HG03045 (cell line): ENCODE measurements at regions not wholly inside any gene's neighbourhood (a gene's known extent, or its start where the extent isn't known, plus 50 kb on each side); places are given as distances from the start of the nearest gene placed in this dataset.

Source experiments
- ATAC-seq: cut with Tn5 transposase; IDR thresholded peaks from one replicate; pipeline ENCODE4 v1.9.1; 2021; ENCODE audit warnings: mild to moderate bottlenecking, moderate library complexity; ENCODE audit not compliant: unreplicated experiment

GRCh38 chr5:109533751-109534272 lies 124.0 kb upstream of the PJA2 start:
- no peak for ATAC-seq

DNA sequence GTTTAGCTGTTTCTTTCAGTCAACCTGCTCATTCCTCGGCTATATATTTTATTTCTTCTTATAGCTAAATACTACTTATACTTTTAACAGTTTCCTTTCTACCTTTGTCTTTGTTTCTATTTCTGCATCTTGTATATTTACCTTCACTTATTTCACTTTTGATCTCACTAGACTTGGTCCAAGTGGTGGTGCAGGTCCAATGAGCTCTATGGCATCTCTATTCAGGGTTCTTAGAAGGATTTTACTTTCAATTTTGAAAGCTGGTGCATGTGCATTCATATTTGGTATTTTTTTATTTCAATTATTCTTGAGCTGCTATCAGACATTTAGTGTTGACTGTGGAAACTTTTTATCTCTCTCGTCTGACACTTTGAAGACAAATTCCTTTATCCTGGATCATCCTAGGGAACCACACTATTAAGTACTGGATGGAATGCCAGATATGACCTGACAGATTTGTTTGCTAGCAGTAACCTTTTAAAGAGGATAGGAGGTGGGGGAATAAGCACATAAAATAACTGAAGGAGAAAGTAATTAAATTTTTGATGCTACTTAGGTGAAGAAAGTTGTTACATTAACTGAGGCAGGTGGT lies 123.1 kb upstream of the PJA2 start:
- ATAC-seq, result no peak

GRCh38 chr5:109531262-109531661 lies 121.5 kb upstream of the PJA2 start:
- ATAC-seq, result no peak

GRCh38 chr5:109529987-109530386 lies 120.2 kb upstream of the PJA2 start:
- no peak for ATAC-seq

DNA sequence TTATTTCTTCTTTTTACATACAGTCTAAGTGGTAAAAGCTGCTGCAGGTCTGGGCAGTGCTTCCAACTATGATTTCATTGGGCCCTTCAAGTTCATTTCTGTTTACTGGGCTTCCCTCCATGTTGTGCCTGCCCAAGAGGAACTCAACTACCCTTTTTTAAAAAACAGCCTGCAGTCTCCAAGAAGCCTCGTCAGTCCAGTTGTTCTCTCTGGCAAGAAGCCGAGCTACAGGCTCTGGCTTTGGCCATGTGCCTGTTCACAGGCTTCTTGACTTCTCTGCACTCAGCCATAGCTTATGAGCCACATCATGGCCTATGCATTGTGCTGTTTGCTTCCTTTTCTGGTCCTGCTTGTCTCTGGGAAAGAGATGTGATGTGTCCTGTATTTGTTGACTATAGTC lies 119.7 kb upstream of the PJA2 start:
- ATAC-seq, result no peak

DNA sequence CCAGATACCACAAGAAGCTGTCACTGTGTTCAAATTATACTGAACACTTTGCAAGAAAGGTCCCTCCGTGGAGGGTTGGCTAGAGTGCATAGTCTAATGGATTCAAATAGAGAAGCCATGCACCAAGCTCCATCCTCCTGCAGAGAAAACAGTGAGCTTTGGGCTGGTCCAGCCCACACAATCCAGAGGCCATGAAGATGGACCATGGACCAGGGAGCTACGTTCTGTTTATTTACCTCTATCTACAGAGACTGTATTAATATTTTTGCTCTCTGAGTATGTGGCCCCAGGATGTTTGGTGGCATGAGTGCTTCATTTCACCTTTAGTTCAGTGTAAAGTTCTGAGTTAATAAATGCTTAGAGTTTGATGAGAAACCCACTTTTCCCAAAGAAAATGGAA lies 114.8 kb upstream of the PJA2 start:
- no peak for ATAC-seq

DNA sequence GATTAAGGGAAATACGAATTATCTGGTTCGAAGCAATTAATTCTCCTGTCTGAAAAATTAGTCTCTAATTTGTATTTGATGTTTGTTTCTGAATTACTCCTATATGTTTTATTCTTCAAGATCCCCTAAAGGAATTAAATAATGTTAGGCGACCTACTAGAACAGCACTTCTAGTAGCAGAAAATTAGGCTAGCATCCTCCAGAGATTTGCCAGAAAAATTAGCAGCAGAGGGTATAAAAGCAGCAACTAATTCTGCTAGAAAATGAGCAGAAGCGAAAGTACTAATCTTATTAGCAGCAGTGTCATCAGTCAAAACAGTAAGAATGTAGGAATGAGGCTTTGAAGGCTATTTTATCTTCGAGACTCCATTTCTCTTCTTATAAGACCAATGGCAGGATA lies 114.3 kb upstream of the PJA2 start:
- no peak for ATAC-seq

DNA sequence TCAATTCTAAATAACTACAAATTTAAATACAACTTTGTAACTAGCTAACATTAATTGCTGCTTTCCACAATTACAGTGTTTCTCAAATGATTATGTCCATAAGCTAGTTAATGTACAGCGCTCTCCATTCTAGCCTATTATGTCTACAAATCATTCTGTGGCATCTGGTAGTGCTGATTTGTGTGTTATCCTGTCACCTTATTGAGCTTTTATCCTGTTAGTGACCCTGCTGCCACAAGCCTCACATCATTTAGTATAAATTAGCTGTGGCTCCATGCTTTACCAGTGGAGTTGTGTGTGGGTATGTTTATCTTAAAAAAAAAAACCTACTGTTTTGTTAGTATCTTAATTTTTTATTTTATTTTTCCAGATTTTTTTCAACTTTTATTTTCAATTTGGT lies 112.6 kb upstream of the PJA2 start:
- ATAC-seq, result no peak

DNA sequence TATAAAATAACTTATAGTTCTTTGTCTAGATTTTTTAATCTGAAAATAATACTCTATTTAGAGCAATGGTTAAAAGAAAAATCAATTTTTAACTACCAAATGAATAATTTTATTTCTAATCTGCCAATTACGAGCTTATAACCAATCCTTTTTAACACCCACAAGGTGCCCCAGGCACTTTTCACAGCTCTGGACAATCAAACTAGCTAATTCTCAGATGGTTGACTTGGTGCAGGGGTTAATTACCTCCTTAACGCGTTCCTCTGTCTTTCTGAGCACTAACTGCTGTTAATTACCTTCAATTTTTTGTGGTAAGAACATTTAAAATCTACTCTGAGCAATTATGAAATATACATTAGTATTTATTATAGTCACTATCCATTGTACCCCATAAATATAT lies 109.6 kb upstream of the PJA2 start:
- no peak for ATAC-seq

- ATAC-seq, result no peak
Measured at GRCh38 chr5:109516390-109516789, 106.6 kb upstream of the PJA2 start.

DNA sequence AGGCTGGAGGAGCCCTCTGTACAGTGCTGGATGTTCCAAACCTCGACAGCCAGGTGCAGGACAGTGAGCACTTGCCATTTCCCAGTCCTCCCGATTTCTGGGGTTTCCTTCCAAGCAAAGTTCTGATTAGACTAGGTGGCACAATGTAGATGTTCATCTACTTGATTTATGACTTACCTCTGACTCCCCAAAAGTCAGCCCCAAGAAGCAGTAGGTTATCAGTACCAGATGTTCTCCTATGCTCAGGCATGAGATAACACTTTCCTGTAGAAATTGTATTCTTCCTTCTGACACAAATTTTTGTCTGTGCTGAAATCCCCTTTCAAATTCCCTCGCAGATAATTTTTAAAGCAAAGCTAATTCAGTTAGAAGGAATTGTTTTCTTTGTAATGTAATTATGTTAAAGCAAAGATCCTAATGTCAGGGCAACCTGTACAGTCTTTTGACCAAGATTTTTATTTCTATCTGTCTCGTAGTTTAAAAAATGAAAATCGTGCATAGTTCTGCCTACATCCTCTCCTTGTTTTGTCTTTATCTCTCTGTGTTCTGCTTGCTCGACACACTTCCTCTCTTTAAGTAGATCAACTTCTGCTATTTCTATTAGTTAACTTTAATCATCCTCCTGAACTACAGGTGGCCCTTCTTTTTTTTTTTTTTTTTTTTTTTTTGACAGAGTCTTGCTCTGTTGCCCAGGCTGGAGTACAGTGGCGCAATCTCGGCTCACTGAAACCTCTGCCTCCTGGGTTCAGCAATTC lies 102.4 kb upstream of the PJA2 start:
- no peak for ATAC-seq

- no peak for ATAC-seq
Measured at GRCh38 chr5:109506556-109506955, 96.8 kb upstream of the PJA2 start.

DNA sequence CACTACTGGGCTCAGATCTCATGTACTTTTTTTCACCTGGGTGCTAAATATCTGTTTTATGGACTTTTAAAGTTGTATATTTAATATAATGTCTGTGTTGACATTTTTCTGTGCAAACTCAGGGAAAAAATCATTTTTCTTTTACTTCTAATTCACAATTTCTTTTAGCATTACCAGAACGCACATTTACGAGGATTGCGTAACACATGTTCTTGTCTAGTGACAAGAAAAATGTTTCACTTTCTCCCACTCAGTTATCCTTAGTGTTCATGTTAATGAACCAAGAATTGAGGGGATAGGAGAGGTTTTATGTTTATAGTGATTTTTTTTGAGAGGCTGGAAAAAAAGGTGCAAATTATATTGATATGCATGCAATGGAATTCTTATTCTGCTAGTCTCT lies 86.3 kb upstream of the PJA2 start:
- ATAC-seq, result no peak

GRCh38 chr5:109487753-109488420 lies 78.1 kb upstream of the PJA2 start:
- no peak for ATAC-seq

GRCh38 chr5:109486200-109486804 lies 76.5 kb upstream of the PJA2 start:
- no peak for ATAC-seq

- no peak for ATAC-seq
Measured at GRCh38 chr5:109485030-109485429, 75.3 kb upstream of the PJA2 start.

DNA sequence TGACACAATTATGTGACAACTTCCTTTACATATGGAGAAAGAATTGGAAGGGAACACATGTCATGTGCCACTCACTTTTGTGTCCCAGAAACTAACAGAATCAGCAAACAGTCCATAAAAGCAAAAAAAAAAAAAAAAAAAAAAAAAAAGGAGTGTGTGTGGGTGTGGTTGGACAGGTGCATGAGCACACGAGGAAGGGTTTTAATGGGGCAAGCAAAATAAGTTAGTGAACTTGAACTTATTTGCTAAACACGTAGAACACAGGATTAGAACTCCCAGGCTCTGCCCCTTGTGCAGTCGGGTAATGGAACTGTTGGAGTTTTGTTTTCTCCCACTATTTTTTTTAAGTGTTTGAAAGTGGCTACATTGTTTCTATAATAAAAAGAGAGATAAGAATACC lies 74.8 kb upstream of the PJA2 start:
- no peak for ATAC-seq

- ATAC-seq, result no peak
Measured at GRCh38 chr5:109483395-109483971, 73.7 kb upstream of the PJA2 start.

DNA sequence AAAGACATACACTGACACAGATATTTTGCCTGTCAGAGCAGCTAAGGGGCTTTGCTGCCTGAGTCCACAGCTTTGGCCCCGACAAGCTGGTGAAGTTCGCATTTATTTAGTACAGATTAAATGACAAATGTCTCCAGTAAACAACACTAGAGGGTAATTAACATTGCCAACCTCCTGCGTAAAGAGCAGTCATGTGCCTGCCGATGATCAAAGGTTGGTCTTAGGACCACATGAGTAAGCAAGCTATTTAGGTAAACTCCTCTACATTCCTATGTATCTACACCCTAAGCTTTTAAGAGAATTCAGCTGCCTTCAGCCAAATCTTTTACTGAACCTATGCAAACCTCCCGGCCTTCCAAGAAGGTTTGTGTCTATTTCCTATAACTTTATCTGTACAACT lies 73.0 kb upstream of the PJA2 start:
- ATAC-seq, result no peak

DNA sequence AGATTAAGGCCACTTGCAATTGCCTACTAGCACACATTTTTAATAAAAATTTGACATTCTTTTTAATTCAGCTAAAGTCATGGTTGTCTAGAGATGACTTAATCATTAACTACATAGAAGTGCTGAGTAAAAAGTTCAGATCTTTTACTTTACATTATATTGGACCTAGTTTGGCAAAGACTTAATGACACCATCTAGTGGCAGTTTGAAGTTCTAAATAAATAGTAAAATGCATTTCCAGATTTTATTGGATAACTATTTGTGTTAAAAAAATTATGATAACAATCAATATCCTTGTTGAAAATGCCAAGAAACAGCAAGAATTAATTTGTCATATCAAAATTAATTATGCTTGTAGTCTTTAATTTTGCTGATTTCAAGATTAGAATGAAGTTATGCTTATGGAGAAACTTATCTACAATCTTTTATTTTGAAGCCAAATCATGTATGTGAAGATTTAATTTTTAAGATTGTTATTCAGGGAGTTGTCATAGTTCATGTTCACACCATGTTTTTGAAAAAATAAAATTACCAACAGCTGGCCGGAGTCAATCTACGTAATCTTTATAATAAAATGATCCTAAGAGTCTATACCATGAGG lies 69.6 kb upstream of the PJA2 start:
- ATAC-seq, result no peak

GRCh38 chr5:109478830-109479229 lies 69.1 kb upstream of the PJA2 start:
- no peak for ATAC-seq
